Daoy (cell line): ENCODE measurements at regions not wholly inside any gene's neighbourhood (a gene's known extent, or its start where the extent isn't known, plus 50 kb on each side); places are given as distances from the start of the nearest gene placed in this dataset.
"Not testable (repeated sequence)": the region's sequence is repeated elsewhere in the genome, so short reads cannot be mapped to it uniquely, and the experiment has no call there.

Source experiments
- DNase-seq: peaks from one replicate; pipeline ENCODE4 v3.0.0-alpha.2; 2015; ENCODE audit warnings: low read depth

DNA sequence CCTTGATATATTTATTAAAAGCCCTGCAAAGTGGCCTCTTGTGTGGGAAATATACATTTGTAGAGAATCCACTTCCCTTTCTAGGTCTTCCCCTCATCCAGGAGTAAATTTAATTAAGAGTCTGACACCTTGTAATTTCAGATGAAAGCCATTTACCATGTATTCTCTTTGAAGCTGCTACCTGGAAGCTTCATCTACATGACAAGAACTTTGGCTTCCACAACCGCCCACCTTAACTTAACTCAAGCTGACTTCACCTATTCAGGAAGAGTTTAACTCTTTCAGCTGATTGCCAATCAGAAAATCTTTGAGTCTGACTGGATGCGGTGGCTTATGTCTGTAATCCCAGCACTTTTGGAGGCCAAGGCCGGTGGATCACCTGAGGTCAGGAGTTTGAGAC lies 899.9 kb downstream of the TAF11L14 start:
- DNase-seq = no peak

DNA sequence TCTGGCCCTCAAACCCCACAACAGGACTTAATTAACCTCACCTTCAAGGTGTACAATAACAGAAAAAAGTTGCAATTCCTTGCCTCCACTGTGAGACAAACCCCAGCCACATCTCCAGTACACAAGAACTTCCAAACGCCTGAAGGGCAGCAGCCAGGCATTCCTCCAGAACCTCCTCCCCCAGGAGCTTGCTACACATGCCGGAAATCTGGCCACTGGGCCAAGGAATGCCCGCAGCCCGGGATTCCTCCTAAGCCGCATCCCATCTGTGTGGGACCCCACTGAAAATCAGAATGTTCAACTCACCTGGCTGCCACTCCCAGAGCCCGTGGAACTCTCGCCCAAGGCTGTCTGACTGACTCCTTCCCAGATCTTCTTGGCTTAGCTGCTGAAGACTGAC lies 901.5 kb downstream of the TAF11L14 start:
- not testable (repeated sequence) for DNase-seq

DNA sequence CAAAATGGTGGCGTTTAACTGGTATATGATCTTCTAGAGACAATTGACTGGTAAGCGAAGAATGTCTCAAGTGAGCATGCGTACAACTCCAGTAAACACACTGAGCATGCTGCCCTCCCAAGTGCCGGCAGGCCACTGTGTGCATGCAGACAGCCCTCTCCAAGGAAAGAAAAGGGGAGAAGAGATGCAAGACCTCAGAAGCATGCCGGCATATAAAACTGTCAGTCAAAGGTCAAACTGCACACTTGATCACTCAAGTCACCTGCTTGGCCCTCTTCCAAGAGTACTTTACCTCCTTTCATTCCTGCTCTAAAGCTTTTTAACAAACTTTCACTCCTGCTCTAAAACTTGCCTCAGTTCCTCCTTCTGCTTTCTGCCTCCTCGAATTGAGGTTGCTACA lies 910.2 kb downstream of the TAF11L14 start:
- DNase-seq = no peak

DNA sequence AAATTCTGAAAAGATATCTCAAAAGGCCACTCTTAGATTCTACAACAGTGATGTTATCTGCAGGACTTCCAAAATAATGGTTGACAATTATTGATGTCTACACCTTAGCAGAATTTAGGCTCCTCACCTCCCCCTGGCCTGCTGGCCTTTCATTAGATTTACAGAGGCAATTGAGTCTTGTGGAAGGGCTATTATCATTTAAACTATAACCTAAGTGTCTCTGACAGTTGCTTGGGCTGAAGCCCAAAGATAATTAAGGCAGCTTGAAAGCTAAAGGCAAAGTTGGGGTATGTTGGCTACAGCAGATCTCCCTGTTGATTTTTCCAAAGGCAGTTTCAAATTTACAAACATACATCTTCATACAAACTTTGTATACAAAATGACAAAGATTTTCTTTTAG lies 912.3 kb downstream of the TAF11L14 start:
- DNase-seq = no peak

DNA sequence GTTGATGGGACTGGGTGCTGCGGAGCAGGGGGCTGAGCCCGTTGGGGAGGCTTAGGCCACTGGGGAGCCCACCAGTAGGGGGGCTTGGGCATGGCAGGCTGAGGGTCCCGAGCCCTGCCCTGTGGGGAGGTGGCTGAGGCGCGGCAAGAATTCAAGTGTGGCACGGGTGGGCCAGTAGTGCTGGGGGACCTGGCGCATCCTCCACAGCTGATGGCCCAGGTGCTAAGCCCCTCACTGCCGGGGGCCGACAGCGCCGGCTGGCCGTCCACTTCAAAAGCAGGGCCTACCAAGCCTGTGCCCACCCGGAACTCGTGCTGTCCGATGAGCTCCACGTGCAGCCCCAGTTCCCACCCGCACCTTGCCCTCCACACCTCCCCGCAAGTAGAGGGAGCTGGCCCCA lies 917.5 kb downstream of the TAF11L14 start:
- no peak for DNase-seq

DNA sequence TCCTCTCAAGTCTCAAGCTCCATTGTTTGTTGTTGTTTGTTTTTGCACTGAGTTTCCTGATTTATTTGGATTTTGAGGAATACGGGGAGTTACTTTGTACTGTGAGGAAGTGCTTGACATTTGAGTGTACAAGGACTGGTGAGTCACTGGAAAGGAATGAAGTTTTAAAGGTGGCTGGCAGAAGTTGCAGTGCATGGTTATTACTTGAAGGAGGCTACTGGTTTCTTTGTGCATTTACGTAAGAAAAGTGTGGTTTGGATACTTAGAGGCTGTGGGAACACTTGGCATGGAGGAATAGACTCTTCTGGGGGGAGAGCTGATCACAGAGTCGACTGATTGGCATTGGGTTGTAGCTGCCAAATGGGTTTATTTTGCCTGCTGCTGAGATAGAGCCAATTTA lies 919.0 kb downstream of the TAF11L14 start:
- DNase-seq = peak; percentile 75

DNA sequence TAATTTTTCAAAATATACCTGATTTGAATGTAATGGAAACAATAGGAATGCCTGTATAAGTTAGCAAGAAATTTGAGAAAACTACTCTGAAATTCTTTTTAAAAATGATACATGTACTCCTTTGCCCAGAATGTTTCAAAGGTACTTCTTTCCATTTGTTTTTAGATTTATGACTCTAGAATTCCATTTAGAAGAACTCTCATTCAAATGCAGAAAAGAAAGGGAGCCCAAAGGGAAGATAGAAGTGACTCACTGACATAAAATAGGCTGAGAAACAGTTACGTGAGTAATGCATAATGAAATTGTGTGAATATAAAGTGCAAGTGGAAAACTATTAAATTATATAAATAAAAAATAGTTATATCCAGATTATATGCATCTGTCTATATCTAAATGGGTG lies 926.3 kb downstream of the TAF11L14 start:
- DNase-seq = no peak

DNA sequence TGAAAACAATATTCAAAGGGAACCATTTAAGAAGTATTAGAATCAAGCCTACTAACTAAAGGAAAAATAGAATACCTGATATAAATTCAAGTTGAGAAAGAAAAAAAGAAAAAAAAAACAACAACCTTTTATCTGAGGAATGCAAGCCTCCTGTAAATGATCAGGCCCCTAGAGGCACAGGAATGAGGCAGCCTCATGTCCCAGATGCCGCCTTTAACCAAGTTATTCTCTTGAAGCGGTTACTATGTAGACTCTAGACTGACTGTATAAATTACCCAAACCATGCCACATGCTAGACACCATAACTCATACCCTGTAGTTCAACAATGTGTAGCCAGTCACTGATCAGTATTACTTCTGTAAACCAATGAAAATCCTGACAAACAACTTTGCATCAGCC lies 929.6 kb downstream of the TAF11L14 start:
- no peak for DNase-seq

DNA sequence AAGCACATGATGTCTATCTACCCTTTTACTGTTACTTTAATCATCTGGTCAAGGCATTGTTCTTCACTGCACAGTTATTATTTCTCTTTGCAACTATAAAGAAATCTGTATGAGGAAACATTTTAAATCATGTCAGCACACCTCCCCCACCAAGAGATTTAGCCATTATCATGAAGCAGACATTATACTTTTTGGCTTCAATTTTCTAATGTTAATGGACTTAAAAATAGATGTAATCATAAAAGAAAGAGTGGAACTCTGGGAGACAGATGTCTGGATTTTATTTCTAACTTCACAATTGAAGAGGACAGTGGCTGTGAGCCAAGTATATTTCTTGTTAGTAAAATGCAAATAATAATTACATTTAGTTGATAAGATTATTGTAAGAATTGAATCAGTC lies 932.4 kb downstream of the TAF11L14 start:
- DNase-seq = no peak

DNA sequence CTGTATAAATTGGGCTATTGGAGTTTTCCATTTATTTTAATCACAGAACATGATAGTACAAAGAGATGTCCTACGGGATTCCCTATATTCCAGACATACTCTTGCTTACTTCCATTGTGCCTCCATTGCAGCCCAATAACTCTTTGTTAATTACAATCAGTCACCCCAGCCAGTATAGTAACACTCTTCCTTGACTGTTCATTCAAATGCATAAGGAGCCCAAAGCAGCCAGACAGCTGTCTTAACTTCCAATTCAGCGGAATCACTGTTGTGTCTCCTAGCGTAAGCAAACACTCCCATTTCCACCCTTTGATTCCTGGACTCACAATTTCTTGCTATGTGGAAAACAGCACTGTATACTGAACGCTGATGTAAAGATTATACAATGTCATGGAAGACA lies 942.3 kb downstream of the TAF11L14 start:
- DNase-seq = no peak

DNA sequence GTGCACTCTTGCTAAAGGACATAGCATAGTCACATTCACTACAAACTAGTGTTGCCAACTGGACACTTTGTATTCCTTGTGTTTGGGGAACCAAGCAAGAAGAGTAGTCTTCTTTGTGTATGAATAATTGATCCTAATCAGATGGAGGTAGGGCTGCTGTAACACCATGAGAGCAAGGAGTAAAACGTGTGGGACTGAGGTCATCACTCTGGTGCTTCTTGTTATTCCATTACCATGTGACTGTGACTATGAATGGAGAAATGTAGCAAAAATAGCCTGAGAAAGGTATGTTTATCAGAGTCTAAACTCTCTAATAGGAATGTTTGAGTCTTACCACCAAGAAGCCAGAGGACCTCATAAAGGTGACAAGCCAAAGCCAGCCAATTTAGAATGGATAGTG lies 966.9 kb downstream of the TAF11L14 start:
- no peak for DNase-seq

DNA sequence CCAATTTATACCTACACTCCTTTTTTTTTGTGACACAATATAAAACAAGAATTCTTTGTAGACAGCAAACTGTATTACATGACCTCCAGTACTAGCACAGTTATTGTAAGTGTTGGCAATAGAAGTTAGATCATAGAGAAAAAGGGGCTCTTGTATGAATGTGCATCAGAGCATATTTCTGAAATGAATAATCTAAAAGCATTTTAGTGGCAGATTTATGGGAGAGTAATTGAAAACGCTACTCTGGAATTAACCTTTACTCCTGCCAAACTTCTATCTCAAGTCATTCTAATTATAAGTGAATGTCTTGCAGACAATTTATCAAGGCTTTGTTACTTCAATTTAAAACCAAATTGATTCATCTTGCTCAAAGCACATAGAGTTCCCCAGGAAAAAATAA lies 968.1 kb downstream of the TAF11L14 start:
- DNase-seq = no peak

DNA sequence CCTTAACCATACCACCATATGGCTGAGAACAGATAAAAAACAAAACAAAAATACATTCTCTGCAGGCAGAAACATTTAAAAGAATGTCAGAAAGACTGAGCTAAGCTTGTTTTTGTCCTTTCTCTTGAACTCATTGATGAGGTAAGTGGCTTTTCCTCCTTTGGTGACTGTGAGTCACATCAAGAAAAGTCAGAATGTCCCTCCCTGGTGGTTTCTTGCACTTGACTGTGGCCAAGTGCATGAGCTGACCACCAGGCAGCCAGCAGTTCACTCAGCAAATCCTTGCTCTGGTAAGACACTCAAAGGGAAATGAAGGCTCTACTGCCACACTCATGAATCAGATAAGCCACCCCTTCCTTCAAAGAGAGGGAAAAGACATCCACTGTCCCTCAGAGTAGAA lies 970.9 kb downstream of the TAF11L14 start:
- no peak for DNase-seq

DNA sequence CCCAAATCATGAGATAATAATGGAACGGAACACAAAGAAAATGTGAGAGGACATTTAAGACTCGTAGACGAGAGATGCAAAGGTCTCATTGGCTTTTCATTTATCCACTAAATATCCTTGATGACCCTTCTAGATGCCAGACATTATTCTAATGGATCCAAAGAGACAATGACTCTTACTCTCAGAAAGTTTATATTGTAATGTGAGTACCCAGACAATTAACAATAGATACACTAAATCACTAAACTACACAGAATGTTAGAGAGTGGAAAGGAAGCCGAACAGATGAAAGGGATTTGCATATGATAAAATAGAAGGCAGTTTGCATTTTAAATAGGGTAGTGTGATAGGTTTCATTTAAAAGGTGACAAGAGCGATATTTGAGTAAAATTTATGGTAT lies 973.3 kb downstream of the TAF11L14 start:
- DNase-seq = no peak

DNA sequence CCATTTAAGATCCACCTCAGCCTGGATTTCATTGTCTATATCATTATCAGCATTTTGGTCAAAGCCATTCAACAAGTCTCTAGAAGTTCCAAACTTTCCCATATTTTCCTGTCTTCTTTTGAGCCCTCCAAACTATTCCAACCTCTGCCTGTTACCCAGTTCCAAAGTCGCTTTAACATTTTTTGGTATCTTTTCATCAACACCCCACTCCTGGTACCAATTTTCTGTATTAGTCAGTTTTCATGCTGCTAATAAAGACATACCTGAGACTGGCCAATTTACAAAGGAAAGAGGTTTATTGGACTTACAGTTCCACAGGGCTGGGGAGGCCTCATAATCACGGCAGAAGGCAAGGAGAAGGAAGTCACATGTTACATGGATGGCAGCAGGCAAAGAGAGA lies 982.9 kb downstream of the TAF11L14 start:
- DNase-seq = not testable (repeated sequence)

DNA sequence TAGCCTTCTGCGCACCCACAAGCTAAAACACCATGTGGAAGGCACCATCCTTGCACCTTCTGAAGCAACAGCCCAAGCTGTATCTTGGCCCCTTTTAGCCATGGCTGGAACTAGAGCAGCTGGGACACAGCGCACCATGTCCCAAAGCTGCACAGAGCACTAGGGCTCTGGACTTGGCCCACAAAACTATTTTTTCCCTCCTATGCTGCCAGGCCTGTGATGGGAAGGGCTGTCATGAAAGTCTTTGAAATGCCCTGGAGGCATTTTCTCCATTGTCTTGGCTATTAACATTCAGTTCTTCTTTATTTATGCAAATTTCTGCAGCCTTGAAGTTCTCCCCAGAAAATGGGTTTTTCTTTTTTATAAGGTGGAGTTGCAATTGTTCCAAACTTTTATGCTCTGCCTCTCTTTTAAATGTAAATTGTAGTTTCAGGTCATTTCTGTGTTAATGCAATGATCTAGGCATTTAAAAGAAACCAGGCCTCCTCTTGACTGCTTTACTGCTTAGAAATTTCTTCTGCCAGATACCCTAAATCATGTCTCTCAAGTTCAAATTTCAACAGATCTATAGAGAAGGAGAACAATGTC lies 996.3 kb downstream of the TAF11L14 start:
- DNase-seq = no peak

DNA sequence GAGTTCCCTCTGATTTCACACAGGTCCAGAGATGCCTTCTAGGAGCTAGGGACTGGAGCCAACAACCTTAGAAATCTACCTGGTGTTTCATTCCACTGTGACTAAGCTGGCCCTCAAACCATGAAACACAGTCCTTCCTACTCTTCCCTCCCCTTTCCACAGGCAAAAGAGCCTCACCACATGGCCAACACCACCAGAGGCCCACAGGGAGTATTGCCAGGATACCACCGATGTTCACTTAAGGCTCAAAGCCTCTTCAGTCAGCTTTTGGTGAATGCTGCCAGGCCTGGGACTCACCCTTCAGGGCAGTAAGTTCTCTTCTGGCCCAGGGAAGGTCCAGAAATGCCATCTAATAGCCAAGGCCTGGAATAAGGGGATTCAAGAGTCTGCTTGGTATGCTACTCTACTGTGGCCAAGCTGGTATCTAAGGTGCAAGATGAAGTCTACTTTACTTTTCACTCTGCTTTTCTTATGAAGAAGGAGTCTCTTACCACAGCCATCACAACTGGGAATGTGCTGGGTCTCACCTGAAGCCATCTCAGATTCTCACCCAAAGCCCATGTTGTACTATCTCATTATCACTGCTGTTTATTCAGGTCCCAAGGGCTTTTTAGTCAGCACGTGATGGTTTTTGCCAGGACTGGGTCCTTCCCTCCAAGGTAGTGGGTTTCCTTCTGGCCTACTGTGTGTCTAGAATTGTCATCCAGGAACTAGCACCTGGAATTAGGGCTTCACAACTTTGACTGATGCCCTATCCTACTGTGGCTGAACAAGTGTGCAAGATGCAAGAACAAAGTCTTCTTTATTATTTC lies 1018.4 kb downstream of the TAF11L14 start:
- DNase-seq = no peak

DNA sequence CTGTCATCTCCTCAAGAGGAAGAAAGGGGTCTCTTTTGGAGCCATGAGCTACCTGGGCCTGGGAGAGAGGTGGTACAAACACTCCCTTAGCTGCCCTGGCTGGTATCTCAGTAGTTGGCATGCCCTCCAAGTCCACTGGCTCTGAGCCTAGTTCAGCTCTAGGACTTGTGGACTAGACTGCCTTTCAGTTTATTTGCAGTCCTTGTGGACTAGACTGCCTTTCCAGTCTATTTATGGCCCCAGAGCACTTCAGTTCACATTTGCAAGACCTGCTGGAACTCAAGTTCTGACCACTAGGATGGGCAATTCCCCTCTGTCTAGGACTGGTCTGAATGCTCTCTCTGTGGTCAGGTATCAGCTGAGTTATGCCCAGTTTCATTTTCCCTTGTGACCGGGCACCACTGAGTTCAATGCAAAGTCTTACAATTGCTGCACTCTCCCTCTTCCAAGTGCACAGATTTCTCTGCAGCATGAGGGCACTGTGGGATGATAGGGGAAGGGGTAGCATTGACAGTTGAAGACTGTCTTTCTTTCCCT lies 1019.0 kb downstream of the TAF11L14 start:
- no peak for DNase-seq

DNA sequence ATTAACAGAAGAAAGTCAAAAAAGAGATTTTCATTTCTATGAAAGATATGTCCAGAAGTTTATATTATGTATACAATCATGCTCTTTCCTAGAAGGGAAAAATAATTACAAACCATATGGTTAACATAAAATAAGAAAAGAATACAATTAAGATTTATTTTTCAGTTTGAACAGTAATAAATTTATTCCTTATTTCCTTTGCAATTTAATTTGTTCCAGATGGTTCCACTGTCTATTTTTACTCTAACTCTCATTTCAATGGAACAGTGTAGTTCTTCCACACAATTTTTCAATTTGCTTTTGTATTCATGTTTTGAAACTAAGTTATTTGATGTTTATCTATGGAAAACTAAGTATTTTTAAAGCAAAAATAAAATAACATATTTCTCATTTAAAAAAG lies 1026.3 kb downstream of the TAF11L14 start:
- no peak for DNase-seq

DNA sequence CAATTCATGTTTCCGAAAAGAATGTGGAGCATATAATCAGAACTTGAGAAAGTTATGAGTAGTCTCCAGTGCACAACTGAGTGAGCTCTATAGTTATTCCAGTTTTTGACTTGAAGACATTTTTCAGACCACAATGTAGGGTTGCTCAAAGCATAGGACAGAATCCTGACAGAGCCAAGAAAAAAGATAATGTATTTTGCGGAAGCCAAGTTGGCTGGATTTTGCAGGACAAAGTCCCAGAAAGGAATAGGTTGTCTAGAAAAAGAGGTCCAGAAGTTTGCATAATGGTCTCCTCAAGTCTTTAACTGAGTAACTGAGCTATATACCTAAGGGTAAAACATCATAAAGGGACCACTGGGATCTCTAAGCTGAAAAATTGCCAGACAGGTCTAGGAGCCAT lies 1028.0 kb downstream of the TAF11L14 start:
- DNase-seq = no peak

DNA sequence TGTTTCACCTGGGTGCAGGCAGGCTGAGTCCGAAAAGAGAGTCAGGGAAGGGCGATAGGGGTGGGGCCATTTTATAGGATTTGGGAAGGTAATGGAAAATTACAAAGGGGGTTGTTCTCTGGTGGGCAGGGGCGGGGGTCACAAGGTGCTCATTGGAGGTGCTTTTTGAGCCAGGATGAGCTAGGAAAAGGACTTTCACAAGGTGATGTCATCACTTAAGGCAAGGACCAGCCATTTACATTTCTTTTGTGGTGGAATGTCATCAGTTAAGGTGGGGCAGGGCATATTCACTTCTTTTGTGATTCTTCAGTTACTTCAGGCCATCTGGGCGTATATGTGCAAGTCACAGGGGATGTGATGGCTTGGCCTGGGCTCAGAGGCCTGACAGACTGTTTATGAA lies 1040.0 kb downstream of the TAF11L14 start:
- DNase-seq = not testable (repeated sequence)

DNA sequence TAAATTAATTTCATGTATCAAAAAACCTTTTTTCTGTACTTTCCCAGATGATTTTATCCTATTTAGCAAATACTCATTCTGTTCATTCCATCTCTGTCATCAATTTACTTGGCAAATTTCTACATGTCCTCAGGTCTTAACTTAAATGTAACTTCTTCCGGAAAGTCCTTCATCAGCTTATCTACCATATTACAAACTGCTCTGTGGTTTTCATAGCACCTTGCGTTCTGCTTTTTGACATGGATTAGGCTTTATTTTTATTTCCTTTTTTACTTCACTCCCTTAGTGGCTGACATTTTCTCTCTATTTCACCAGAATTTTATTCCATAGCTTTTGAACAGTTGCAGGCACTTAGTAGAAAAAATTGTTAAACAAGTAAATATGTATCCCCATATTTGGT lies 1040.8 kb downstream of the TAF11L14 start:
- no peak for DNase-seq

DNA sequence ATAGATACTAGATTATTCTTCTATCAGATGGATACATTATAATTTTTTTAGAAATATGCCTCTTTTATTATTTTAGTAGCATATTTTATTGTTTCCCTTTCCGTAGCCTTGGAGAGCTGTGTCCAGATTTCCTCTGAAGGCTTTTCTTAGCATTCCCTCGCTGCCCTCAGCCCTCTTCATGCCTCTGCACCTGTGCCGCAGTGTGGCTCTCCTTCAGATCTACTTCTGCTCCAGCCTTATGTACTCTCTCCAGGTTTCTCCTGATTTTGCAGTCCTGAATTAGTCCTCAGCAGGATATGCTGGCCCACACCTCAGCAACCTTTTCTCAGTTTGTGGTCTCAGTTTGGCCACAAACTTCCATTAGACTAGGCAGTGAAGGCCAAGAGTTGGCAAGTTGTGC lies 1052.0 kb downstream of the TAF11L14 start:
- no peak for DNase-seq

DNA sequence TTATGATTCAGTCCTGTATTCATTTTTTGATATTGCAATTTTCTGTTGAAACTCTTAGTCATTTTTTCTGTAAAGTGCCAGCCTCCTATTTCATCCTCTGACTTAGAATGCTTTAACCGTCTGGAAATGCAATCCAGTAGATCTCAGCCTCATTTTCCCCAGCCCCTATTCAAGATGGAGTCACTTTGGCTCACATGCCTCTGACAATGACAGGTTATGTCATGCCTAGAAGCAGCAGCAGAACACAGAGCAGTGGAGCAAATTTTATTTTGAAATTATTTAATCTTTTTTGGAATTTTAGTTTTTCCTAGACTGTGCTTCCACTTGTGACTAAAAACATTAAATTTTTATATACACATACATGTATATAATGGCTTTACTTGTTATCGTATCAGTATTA lies 1053.2 kb downstream of the TAF11L14 start:
- DNase-seq = no peak
